GM19239 (cell line): ENCODE measurements at regions not wholly inside any gene's neighbourhood (a gene's known extent, or its start where the extent isn't known, plus 50 kb on each side); places are given as distances from the start of the nearest gene placed in this dataset.

ENCODE experiments used
- DNase-seq: peaks from one replicate; pipeline ENCODE4 v3.0.0; 2011; ENCODE audit warnings: low spot score; ENCODE audit not compliant: insufficient read length
- FAIRE-seq: peaks from 2 replicates; lab custom pipeline; 2011; peaks lifted over from hg19 to GRCh38; lab: Jason Lieb, UNC

GRCh38 chr12:93041416-93041815, 112.3 kb upstream of the EEA1 start:
- no peak for FAIRE-seq
- DNase-seq: no peak

DNA sequence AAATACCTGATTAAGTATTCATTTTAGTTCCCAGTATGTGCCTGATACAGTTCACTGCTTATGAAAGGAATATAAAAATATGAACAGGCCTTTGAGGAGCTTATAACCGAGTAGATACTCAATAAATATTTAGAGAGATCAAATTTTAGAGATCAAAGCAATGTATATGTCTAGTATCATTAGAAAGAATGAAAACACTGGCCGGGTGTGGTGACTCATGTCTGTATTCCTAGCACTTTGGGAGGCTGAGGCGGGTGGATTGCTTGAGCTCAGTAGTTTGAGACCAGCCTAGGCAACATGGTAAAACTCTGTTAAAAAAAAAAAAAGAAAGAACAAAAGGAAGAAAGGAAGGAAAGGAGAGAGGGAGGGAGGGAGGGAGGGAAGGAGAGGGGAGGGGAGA, 113.2 kb upstream of the EEA1 start:
- FAIRE-seq (no peak), DNase-seq (no peak)

DNA sequence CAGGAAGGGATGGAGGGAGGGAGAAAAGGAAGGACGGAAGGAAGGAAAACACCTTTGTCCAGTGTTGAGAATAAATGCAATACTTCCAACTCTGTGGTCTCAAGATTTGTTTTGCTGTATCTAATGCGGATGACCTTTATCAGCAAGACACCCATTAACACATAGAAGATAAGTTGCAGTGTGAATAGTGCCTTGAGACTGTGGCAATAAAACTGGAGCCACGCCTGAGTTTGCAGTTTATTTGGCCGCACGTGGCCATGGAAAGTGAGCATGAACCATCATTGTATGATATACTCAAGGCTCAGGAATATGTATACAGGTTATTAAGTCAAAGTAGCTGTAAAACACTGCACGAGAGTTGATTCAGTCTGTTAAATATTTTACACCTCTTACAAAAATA, 113.6 kb upstream of the EEA1 start:
- no peak for FAIRE-seq

GRCh38 chr12:93043192-93043876, 114.2 kb upstream of the EEA1 start:
- FAIRE-seq: no peak
- DNase-seq: no peak

More for the DNA sequence above, 113.6 kb upstream of the EEA1 start:
- no peak for DNase-seq

DNA sequence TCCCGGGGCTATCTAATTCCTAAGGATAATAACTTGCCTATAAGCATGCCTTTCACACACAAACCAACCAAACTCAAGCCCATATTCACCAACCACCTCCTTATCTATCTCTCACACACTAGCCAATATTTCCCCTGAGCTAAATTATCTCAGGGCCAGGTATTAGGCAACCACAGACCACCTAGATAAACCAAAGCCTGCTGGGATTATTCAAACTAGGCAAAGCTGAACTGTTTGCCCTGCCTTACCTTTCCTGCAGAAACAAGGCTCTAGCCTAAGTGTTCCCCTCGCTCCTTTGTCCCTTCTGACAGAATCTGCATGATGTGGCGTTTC, 114.7 kb upstream of the EEA1 start:
- no peak for FAIRE-seq
- DNase-seq: no peak

DNA sequence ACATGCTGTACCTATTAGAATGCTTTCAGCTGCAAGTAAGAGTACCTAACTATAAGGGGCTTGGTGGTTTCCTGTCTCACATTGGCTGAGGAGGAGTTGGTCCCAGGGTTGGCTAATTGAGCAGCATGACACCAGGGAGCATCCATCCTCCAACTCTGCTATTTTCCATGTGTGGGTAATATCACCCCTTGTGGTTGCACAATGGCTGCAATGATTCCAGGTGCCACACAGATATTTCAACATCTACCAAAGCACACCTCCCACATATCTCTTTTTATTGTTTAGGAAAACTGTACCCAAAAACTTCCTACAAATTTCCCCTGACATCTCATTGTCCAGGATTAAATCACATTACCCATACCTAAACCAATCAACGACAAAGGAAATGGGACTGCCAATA, 118.0 kb upstream of the EEA1 start:
- DNase-seq (no peak), FAIRE-seq (no peak)

- no peak for FAIRE-seq
- no peak for DNase-seq
Observed at GRCh38 chr12:93048656-93049055, 119.6 kb upstream of the EEA1 start.

DNA sequence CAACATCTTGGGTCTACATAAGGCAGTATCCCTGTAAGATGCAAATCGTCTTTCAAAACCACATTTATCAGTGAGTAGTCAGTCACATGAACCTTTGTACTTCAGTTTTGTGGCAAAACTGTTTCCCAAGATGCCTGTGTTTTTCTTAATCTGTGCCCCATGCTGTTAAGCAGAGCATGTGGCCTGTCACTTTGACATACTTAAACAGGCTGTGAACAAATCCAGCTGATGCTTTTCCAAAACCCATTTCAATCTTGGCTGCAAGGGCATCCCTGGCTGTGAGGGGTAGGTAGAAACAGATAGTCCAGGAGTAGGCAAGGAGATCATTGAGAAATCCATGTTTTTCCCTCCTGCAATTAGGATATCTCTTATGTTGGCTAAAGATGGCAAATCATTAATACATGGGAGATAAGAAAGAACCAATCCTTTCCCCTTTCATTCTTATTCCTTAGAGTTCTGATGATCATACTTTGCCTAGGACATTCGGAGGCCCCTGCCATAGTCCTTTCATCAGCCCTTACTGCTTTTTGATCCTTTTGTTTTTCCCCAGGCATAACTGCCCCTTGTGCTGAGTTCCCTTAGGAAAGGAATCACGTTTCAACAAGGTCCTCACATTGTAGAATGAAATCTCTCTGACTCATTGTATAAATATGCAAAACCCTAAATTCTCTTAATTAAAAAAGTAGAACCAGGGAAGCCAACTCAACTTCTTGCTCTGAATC, 121.1 kb upstream of the EEA1 start:
- FAIRE-seq (no peak), DNase-seq (no peak)

DNA sequence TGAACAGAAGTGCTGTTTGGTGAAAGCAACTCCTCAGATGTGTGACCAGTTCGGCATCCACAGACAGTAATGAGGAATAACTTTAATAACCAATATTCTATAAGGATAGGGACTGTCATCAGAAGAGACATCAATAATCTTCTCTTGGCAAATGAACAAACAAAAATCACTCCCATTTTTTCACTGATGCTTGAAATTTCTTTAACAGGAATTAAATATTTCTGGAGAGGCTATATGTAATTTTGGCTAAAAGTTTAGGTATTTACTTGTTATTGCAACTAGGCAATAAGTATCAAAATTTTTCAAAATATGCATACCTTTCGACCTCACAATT, 121.6 kb upstream of the EEA1 start:
- FAIRE-seq (no peak), DNase-seq (no peak)

- FAIRE-seq: no peak
Observed at GRCh38 chr12:93054021-93054420, 124.9 kb upstream of the EEA1 start.

DNA sequence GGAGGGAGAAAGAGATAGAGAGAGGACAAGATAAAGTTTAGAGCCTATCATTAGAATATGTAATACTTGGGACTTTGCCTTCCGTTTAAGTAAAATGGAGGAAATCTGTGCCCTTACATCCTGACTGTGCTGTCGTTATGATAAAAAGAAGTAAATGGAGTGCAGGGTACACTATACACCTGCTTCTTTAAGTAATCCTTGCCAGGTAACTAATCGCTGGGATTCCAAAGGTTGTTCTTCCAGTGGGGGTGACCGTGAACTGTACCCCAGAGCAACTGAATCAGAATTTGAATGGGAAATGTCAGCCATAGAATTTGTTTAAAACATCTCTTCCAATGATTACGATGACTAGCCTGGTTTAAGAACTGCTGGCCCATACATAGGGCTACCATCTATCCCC, 126.1 kb upstream of the EEA1 start:
- DNase-seq: no peak
- FAIRE-seq: no peak

More at GRCh38 chr12:93054021-93054420, 124.9 kb upstream of the EEA1 start:
- no peak for DNase-seq

DNA sequence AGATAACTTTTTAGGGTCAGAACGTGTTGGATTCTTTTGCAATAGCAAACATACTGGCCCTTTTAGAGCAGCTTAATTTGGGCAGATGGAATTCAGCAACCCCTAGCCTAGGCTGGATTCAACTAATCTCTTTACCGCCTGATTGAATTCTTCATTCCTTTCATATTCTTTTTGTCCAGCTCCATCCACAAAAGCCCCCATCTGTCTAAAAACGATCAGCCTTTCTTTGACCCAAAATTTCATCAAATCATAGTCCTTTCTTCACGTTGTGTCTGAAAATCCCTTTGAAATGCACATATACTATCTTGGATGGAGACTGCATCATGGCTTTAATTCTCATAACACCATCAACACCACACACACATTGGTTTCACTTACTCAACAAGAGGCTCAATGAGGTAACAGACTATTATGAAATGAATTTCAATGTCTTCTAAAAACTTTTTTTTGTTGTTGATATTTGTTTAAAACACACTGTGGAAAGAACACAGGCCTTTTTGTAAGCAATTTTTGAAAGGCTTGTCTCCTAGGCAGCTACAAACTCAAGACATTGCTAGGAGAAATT, 128.0 kb upstream of the EEA1 start:
- DNase-seq (no peak), FAIRE-seq (peak; percentile 42)

GRCh38 chr12:93058280-93058679, 129.2 kb upstream of the EEA1 start:
- DNase-seq (no peak), FAIRE-seq (no peak)

DNA sequence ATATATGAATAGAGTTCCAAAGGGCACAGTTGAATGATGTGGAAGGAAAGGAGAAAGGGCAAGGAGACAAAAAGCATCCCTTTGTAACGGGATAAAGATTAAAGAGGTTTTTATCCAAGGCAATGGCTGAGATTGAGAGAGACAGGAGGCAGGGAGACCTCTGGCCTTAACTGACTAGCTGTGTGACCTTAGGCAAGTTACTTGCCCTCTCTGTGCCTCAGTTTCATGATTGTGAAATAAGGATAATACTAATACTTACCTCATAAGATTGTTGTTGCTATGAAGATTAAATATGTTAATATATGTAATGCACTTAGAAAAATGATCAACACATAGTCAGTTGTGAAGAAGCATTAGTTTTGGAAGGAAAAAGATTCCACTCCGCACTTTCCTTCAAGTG, 130.2 kb upstream of the EEA1 start:
- DNase-seq (no peak), FAIRE-seq (peak; percentile 63)

DNA sequence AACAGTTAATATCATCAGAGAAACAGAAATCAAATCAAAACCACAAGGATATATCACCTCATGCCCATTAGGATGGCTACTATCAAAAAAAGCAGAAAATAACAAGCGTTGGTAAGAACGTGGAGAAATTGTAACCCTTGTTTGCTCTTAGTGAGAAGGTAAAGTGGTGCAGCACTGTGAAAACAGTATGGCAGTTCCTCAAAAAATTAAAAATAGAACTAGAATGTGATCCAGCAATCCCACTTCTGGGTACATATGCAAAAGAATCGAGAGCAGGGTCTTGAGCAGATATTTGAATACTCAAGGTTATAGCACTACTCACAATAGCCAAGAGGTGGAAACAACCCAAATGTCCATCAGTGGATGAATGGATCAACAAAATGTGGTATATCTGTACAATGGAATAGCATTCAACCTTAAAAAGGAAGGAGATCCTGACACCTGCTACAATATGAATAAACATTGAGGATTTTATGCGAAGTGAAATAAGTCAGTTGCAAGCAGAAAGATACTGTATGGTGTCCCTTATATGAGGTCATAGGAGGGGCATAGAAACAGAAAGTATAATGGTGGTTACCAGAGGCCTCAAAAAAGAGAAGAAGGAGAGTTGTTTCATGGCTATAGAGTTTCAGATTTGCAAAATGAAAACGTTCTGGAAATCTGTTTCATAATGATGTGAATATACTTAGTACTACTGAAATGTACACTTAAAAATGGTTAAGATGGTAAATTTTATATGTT, 131.0 kb upstream of the EEA1 start:
- FAIRE-seq (peak; percentile 96), DNase-seq (peak; percentile 40)

DNA sequence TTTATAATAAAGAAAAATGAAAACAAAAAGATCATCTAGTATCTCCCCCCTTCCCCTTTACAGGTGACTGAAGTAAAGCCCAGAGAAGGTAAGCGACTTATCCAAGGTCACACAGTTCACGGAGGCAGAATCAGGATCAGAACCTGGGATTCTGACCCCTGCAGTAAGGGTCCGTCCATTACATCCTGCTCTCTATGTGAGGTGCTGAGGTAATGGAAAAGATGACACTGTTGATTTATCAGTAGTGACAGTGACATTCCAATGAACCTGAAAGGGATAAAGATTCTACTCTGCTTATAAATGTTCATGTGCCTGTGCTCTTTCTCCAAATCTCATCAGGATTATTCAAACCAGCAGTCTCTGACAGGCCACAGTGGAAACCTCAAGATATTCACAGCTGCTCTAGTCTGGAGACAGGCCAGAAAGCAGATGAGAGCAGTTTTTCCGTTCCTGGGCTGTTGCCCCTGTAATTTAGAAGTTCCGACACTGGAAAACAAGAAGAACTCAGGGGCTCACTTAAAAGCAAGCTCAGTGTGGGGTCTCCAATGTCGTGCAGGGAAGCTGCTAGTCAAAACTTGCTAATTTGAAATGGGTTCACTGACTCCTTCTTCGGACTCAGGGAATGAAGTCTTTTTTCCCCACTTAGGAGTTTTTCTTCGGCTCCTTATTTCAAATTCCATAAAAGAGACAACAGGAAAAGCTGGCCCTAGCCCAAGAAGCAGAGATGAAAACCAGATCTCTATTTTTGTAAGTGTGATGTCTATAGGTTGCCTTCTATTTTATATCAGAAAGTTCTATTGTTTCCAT, 131.8 kb upstream of the EEA1 start:
- FAIRE-seq (no peak), DNase-seq (no peak)

GRCh38 chr12:93061473-93062419, 132.7 kb upstream of the EEA1 start:
- no peak for DNase-seq
- peak; percentile 52 for FAIRE-seq

- no peak for FAIRE-seq
- no peak for DNase-seq
Observed at GRCh38 chr12:93065896-93066295, 136.8 kb upstream of the EEA1 start.

DNA sequence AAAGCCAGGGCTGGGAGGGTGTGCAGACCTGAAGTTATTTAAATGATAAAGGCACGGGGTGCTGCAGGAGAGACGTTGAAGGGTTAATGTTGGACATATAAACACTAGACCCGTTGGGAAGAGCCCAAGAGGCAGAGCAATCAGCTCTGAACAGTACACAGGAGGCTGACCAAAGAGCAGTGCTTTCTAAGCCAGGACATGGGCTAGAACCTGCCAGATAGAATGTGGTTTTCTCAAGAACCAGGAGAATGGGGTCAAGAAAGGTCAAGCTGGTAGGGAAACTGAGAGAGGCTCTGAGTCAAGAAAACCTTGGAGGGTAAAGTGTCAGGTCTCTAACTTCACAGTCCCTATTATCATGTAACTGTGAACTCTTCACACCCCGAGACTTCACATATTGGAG, 143.2 kb upstream of the EEA1 start:
- FAIRE-seq (no peak), DNase-seq (no peak)
